ENCODE measurements at regions not wholly inside any gene's neighbourhood (a gene's known extent, or its start where the extent isn't known, plus 50 kb on each side); places are given as distances from the start of the nearest gene placed in this dataset.

DNA sequence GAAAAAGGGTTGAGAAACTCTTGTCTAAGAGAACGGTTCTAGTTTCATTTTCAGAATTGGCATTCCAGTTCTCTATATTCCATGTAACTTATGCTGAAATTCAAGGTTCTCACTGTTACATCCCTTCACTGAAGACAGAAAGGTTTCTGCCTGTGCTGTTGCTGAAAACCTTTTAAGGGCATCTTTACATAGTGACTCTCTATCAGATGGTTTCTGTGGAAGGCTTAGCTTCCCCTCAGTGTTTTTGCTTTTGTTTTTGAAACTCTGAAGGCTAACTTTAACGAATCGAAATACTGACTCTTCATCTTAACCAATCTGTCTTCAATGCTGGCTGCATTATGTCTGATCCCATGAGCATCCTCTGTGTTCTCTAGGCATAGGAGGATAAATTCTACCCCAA, 1286.2 kb upstream of the EYS start:
- H3K4me3 ChIP-seq (ENCODE audit: low read depth, low read length), result no peak overlapping the region
- TF ChIP-seq, protein P1, sequence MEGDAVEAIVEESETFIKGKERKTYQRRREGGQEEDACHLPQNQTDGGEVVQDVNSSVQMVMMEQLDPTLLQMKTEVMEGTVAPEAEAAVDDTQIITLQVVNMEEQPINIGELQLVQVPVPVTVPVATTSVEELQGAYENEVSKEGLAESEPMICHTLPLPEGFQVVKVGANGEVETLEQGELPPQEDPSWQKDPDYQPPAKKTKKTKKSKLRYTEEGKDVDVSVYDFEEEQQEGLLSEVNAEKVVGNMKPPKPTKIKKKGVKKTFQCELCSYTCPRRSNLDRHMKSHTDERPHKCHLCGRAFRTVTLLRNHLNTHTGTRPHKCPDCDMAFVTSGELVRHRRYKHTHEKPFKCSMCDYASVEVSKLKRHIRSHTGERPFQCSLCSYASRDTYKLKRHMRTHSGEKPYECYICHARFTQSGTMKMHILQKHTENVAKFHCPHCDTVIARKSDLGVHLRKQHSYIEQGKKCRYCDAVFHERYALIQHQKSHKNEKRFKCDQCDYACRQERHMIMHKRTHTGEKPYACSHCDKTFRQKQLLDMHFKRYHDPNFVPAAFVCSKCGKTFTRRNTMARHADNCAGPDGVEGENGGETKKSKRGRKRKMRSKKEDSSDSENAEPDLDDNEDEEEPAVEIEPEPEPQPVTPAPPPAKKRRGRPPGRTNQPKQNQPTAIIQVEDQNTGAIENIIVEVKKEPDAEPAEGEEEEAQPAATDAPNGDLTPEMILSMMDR (IDR thresholded peaks at IDR 0.05; ENCODE audit: borderline replicate concordance, insufficient read depth, low read depth, low read length), result no peak

DNA sequence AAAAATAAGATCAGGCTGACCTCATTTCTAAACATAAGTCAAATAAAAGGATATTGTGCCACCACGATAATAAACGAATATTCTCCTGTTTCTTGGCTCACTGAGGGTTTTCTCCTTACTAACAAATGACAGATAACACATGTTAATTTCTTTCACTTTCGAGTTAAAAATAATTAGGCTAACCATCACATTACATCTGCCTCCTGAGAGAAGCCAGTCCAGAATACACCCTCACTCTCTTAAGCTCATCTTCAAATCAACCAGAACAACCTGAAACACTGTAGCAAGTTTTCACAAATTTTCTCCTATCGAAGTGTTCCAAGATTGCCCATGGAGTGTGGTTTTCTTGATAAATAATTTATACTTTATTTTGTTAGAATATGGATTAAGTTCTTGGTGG, 1285.6 kb upstream of the EYS start:
- H3K4me3 ChIP-seq (ENCODE audit: low read depth, low read length), result no peak overlapping the region
- TF ChIP-seq, protein P1 (IDR thresholded peaks at IDR 0.05; ENCODE audit: borderline replicate concordance, insufficient read depth, low read depth, low read length), result no peak

DNA sequence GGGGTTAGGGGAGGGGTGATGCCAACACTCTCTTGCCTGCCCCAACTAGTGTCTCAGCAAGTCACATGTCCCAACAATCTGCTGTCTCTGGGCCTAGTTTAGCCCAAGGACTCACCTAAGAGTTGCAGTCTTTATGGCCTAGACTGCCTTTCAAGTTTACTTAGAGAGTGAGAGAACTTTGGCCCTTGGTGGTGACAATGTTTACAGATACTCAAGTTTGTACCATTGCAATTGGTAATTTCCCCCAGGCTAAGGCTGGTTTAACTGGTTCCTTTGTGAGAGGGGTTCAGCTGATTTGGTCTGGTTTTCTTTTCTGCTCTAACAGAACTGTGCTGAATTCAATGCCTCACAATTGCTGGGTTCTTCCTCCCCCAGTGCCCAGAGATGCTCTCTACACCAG, 1279.9 kb upstream of the EYS start:
- no peak overlapping the region for H3K4me3 ChIP-seq (ENCODE audit: low read depth, low read length)
- TF ChIP-seq, protein P1 (IDR thresholded peaks at IDR 0.05; ENCODE audit: borderline replicate concordance, insufficient read depth, low read depth, low read length), result no peak

DNA sequence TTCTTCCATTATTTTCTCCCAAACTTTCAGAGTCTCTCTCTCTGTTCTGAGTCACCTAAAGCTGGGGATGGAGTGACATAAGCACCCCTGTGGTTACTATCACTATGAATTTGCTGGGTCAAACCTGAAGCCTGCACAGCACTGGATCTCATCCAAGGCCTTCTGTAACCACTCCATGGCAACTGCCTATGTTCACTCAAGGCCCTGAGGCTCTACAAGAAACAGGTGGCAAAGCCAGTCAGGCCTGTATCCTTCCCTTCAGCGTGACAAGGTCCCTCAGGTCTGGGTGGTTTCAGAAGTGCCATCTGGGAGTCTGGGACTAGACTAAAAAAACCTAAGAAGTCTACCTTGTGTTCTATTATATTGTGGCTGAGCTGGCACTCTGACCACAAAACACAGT, 1278.8 kb upstream of the EYS start:
- TF ChIP-seq, protein P1 (IDR thresholded peaks at IDR 0.05; ENCODE audit: borderline replicate concordance, insufficient read depth, low read depth, low read length), result no peak
- no peak overlapping the region for H3K4me3 ChIP-seq (ENCODE audit: low read depth, low read length)

DNA sequence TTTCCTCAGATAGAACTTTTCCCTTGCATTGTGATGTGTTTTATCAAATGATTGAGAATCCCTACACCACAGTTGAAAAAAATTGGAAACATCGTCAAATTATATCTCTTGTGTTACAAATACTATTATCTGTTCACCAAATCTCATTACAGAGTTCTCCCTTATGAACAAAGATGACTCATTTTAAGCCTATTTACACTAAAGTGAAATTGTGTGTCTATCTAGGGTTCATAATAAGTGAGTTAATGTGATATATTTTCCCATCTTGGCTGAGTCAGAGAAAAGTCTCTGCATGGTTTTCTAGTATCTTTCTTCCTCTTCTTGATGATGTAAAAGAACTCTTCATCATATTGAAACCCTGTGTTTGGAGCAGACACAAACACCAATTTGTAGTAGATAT, 1263.3 kb upstream of the EYS start:
- no peak overlapping the region for H3K4me3 ChIP-seq (ENCODE audit: low read depth, low read length)
- TF ChIP-seq, protein P1 (IDR thresholded peaks at IDR 0.05; ENCODE audit: borderline replicate concordance, insufficient read depth, low read depth, low read length), result no peak

DNA sequence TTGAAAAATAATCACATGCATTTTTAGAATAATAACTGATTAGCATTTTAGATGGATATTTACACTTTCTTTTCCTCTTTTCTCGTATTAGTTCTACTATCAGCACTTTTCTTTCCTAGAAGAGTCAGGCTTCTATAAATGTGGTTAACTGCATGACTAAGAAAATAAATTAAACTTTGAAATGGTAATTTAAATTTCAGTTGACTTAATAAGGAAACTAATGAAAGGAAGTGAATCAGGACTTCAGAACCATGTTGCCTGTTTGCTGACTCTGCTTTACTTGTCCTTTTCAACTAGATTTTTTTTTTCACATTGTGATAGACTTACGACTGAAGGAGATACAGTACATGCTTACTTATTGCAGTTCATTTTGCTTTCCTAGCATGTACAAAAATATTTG, 1258.2 kb upstream of the EYS start:
- H3K4me3 ChIP-seq (ENCODE audit: low read depth, low read length), result no peak overlapping the region
- TF ChIP-seq, protein P1 (IDR thresholded peaks at IDR 0.05; ENCODE audit: borderline replicate concordance, insufficient read depth, low read depth, low read length), result no peak

DNA sequence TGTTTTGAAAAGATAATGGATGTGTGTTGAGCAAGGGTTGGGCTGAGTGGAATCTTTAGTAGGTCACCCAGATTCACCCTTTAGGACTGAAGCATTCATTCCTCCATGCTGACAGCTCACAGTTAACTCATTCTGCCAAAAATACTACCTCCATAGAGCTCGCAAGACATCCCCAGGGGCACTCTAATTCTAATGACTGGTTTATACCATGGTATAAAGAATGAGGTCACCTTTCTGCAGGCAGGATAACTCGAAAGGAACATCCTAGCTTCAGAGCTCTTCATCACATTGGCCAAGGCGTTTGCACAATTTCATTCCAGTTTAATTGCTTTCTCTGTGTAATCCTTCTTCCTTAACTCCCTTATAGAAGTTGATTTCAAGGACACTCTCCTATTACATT, 1257.2 kb upstream of the EYS start:
- TF ChIP-seq, protein P1 (IDR thresholded peaks at IDR 0.05; ENCODE audit: borderline replicate concordance, insufficient read depth, low read depth, low read length), result no peak
- H3K4me3 ChIP-seq (ENCODE audit: low read depth, low read length), result no peak overlapping the region

Measured in GM12875 (cell line).